BE2C (cell line): ENCODE measurements at regions not wholly inside any gene's neighbourhood (a gene's known extent, or its start where the extent isn't known, plus 50 kb on each side); places are given as distances from the start of the nearest gene placed in this dataset.

Experiments used
- DNase-seq: peaks from one replicate; pipeline ENCODE4 v3.0.0-alpha.2; 2020
- H3K27me3 ChIP-seq: fragments of 250-450 bp; sonication (Bioruptor Pico); 2 replicates; pipeline ENCODE4 v1.5.1; 2020; ENCODE audit warnings: mild to moderate bottlenecking
- H3K36me3 ChIP-seq: fragments of 250-450 bp; sonication (Bioruptor Pico); 2 replicates; pipeline ENCODE4 v1.5.1; 2020; ENCODE audit warnings: mild to moderate bottlenecking
- H3K4me1 ChIP-seq: fragments of 250-450 bp; sonication (Bioruptor Pico); 2 replicates; pipeline ENCODE4 v1.5.1; 2020
- H3K4me3 ChIP-seq: 2 replicates; pipeline ENCODE4 v1.5.1; 2011; ENCODE audit warnings: low read depth, low read length
- H3K9me3 ChIP-seq: fragments of 250-450 bp; sonication (Bioruptor Pico); 2 replicates; pipeline ENCODE4 v1.5.1; 2020
- CTCF ChIP-seq: IDR thresholded peaks from 2 replicates; pipeline ENCODE4 v1.5.1; 2012; ENCODE audit warnings: mild to moderate bottlenecking, low read depth, low read length

GRCh38 chr22:49129736-49130135 is 697.9 kb downstream of the BRD1 start:
- Histone ChIP-seq H3K9me3 (0 out of 2 replicates have a peak, but pooled peaks cover 3% of the 10 kb centered on the region), H3K36me3 (no peaks in the 10 kb centered on the region), H3K27me3 (no peaks in the 10 kb centered on the region), H3K4me1 (no peaks in the 10 kb centered on the region), H3K4me3 (no peak overlapping the region)
- no peak for DNase-seq
- no peak for TF ChIP-seq CTCF

- H3K27me3 ChIP-seq: no peaks in the 10 kb centered on the region
- H3K4me3 ChIP-seq: no peak overlapping the region
- H3K4me1 ChIP-seq: no peaks in the 10 kb centered on the region
- no peak for TF ChIP-seq CTCF
- H3K9me3 ChIP-seq: 0 out of 2 replicates have a peak, but pooled peaks cover 3% of the 10 kb centered on the region
- no peak for DNase-seq
- H3K36me3 ChIP-seq: no peaks in the 10 kb centered on the region
Observed at GRCh38 chr22:49128874-49129273, 698.8 kb downstream of the BRD1 start.

GRCh38 chr22:49124608-49125007 is 703.1 kb downstream of the BRD1 start:
- no peak overlapping the region for H3K4me3 ChIP-seq
- H3K27me3 ChIP-seq: no peaks in the 10 kb centered on the region
- H3K36me3 ChIP-seq: no peaks in the 10 kb centered on the region
- TF ChIP-seq CTCF: no peak
- no peak for DNase-seq
- H3K4me1 ChIP-seq: no peaks in the 10 kb centered on the region
- H3K9me3 ChIP-seq: peaks cover 2% of the 10 kb centered on the region

GRCh38 chr22:49123621-49124192 is 704.0 kb downstream of the BRD1 start:
- no peak for TF ChIP-seq CTCF
- Histone ChIP-seq H3K36me3 (no peaks in the 10 kb centered on the region), H3K4me1 (no peaks in the 10 kb centered on the region), H3K27me3 (no peaks in the 10 kb centered on the region), H3K4me3 (no peak overlapping the region), H3K9me3 (peaks cover 3% of the 10 kb centered on the region)
- no peak for DNase-seq

GRCh38 chr22:49119551-49119952 is 708.1 kb downstream of the BRD1 start:
- Histone ChIP-seq H3K27me3 (no peaks in the 10 kb centered on the region), H3K4me1 (no peaks in the 10 kb centered on the region), H3K4me3 (no peak overlapping the region), H3K9me3 (peaks cover 3% of the 10 kb centered on the region), H3K36me3 (no peaks in the 10 kb centered on the region)
- no peak for TF ChIP-seq CTCF
- DNase-seq: no peak

GRCh38 chr22:49118065-49118464 is 709.6 kb downstream of the BRD1 start:
- DNase-seq: no peak
- Histone ChIP-seq H3K4me1 (no peaks in the 10 kb centered on the region), H3K27me3 (no peaks in the 10 kb centered on the region), H3K9me3 (peaks cover 3% of the 10 kb centered on the region), H3K36me3 (no peaks in the 10 kb centered on the region), H3K4me3 (no peak overlapping the region)
- TF ChIP-seq CTCF: no peak
